NB4 (cell line): ENCODE measurements at regions not wholly inside any gene's neighbourhood (a gene's known extent, or its start where the extent isn't known, plus 50 kb on each side); places are given as distances from the start of the nearest gene placed in this dataset.

Experiments used
- DNase-seq: peaks from one replicate; pipeline ENCODE4 v3.0.0; 2010; ENCODE audit warnings: low read depth
- H3K4me3 ChIP-seq: one replicate; pipeline ENCODE4 v1.5.1; 2011; ENCODE audit warnings: mild to moderate bottlenecking, low read depth, low read length, moderate library complexity
- CTCF ChIP-seq: IDR thresholded peaks from one replicate; pipeline ENCODE4 v1.5.1; 2012; ENCODE audit warnings: low read depth, low read length
- MYC ChIP-seq: IDR thresholded peaks from 2 replicates; pipeline ENCODE4 v1.6.1; 2011; ENCODE audit warnings: low read depth, low read length
- POLR2A ChIP-seq: IDR thresholded peaks from 2 replicates; pipeline ENCODE4 v1.6.1; 2011; ENCODE audit warnings: mild to moderate bottlenecking; ENCODE audit not compliant: insufficient read length; ENCODE audit errors: extremely low read depth
- TF ChIP-seq, protein P1 (sequence below): IDR thresholded peaks from 2 replicates; pipeline ENCODE4 v1.6.1; 2011; ENCODE audit warnings: low read depth, low read length

GRCh38 chr1:4306559-4307467 is 347.6 kb upstream of the AJAP1 start:
- no peak for DNase-seq
- no peak overlapping the region for H3K4me3 ChIP-seq
- TF ChIP-seq POLR2A (no peak), MYC (no peak), CTCF (no peak)
- TF ChIP-seq, protein P1, sequence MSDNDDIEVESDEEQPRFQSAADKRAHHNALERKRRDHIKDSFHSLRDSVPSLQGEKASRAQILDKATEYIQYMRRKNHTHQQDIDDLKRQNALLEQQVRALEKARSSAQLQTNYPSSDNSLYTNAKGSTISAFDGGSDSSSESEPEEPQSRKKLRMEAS, result no peak

DNA sequence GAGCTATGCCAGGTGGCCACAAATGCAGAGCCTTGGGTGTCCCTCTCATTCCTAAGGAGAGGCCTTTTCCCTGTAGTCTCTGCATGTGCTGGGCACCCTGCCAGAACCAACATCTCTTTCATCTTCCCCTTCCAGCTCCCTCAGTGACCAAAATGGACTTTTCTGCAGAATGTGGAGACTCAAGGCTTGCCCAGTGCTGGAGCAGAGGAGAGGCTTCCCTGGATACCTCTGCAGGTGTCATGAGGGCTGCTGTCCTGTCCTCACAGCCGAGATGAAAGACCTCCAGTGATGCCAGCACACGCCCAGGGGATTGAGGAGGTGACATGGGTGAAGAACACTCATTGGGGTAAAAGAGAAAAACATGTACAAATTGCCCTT is 347.0 kb upstream of the AJAP1 start:
- TF ChIP-seq, protein P1, result no peak
- TF ChIP-seq POLR2A, result no peak
- TF ChIP-seq CTCF, result no peak
- TF ChIP-seq MYC, result no peak
- H3K4me3 ChIP-seq, result no peak overlapping the region
- no peak for DNase-seq

DNA sequence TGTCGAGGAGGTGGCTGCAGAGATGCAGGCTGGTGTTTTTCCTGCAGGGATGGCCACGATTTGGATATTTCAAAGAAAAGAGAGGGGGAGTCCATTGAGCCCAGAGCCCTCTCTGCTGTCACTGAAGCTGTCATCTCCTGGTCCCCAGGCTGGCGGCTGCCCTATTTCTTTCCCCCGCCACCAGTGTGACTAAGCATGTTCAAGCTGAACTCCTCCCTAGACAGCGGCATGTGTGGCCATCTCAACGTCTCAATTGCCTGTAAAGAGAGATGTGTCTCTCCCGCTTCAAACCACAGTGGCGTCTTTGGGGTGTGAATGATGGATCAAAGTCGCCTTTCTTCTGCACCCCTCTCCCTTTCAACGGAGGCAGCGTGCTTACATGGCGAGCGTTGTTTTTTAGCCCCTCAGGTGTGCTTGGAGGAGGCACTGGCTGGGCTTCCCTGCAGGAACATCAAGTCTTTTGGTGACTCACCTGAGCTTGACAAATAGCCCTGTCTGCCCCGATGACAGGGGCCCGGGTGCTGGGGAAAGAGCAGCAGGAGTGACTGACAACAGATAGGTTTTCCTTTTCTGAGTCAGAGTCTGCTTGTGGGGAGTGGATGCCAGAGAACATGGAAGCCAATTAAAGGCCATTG is 346.4 kb upstream of the AJAP1 start:
- DNase-seq, result no peak
- no peak overlapping the region for H3K4me3 ChIP-seq
- TF ChIP-seq MYC, result no peak
- TF ChIP-seq POLR2A, result no peak
- TF ChIP-seq, protein P1, result no peak
- TF ChIP-seq CTCF, result no peak

DNA sequence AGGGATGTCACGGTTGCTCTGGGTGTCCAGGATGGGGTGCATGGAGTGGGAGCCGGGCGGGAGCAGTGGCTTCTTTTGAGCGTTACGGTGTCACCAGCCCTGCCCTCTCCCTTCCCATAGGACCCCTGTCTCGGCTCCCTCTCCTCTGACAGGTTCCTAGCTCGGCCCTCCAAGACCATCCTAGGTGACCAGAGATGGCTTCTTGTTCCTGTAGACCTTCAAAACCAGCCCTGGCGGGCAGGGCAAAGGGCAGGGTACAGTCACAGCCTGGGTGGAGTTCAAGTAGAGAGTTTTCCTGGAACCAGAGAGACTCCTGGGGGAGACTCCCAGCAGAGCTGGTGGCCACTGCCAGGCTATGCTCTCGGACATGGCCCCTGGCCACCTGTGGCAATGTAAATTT is 345.6 kb upstream of the AJAP1 start:
- DNase-seq, result no peak
- no peak for TF ChIP-seq CTCF
- TF ChIP-seq, protein P1, result no peak
- TF ChIP-seq POLR2A, result no peak
- no peak for TF ChIP-seq MYC
- no peak overlapping the region for H3K4me3 ChIP-seq

GRCh38 chr1:4309676-4310320 is 344.6 kb upstream of the AJAP1 start:
- no peak for DNase-seq
- H3K4me3 ChIP-seq, result no peak overlapping the region
- TF ChIP-seq POLR2A (no peak), MYC (no peak), CTCF (no peak)
- TF ChIP-seq, protein P1, result no peak
